ENCODE measurements at regions not wholly inside any gene's neighbourhood (a gene's known extent, or its start where the extent isn't known, plus 50 kb on each side); places are given as distances from the start of the nearest gene placed in this dataset.

- intact Hi-C loops (cut with micrococcal nuclease), result no loop called here
- Mint-ChIP-seq H3K27me3 (no peaks in the 10 kb centered on the region), H3K9me3 (ENCODE audit: insufficient read depth) (peaks cover 4% of the 10 kb centered on the region), H3K4me1 (no peaks in the 10 kb centered on the region), H3K4me3 (no peak overlapping the region), H3K27ac (no peak overlapping the region)
- Histone ChIP-seq H3K27me3 (replicated peaks in 1 of 4; ENCODE audit: control extremely low read depth in 1 of 4, control insufficient read depth in 3 of 4, insufficient read depth in 4 of 4, low read length in 3 of 4) (no peaks in the 10 kb centered on the region), H2AFZ (ENCODE audit: insufficient read depth, low read depth, low read length, poor library complexity, severe bottlenecking) (no peak overlapping the region), H3K9me3 (ENCODE audit: control extremely low read depth in 1 of 3, control insufficient read depth in 2 of 3, insufficient read depth in 1 of 3, low read length in 2 of 3) (peaks cover 1 to 9% (median 2%) of the 10 kb centered on the region in 3 donors), H3K4me1 (ENCODE audit: control insufficient read depth in 2 of 2, insufficient read depth in 2 of 2, low read length in 2 of 2) (no peaks in the 10 kb centered on the region), H3K27ac (ENCODE audit: low read length in 2 of 2) (no peak overlapping the region), H3K9ac (ENCODE audit: low read length) (no peak overlapping the region), H3K79me2 (ENCODE audit: control insufficient read depth, insufficient read depth, low read length) (no peaks in the 10 kb centered on the region), H3K4me2 (replicated peaks; ENCODE audit: low read depth, low read length, poor library complexity, severe bottlenecking) (no peak overlapping the region), H3K36me3 (replicated peaks in 1 of 2; ENCODE audit: control extremely low read depth in 1 of 2, control insufficient read depth in 1 of 2, extremely low read depth in 1 of 2, insufficient read depth in 2 of 2, low read length in 1 of 2) (no peaks in the 10 kb centered on the region), H3K4me3 (ENCODE audit: control extremely low read depth in 1 of 5, extremely low read depth in 1 of 5, insufficient read depth in 1 of 5, low read depth in 2 of 5, low read length in 4 of 5) (no peak overlapping the region), H4K20me1 (ENCODE audit: control insufficient read depth, insufficient read depth, low read length, poor library complexity, severe bottlenecking) (no peaks in the 10 kb centered on the region)
- POLR2A ChIA-PET, result no interaction called here
- DNase-seq, result no peak
- CTCF ChIA-PET, result no interaction called here
- TF ChIP-seq EZH2 (IDR thresholded peaks at IDR 0.05; ENCODE audit: borderline replicate concordance, insufficient read depth, low read depth, low read length, poor library complexity, severe bottlenecking) (no peak), CTCF (IDR thresholded peaks at IDR 0.05) (no peak)
- ATAC-seq (ENCODE audit: low read depth), result no peak
Observed at GRCh38 chr12:84016956-84017355, 895.6 kb downstream of the SLC6A15 start.

- intact Hi-C loops (cut with micrococcal nuclease), result no loop called here
- no peak overlapping the region for H3K9ac ChIP-seq (ENCODE audit: low read length)
- H4K20me1 ChIP-seq (ENCODE audit: control insufficient read depth, insufficient read depth, low read length, poor library complexity, severe bottlenecking), result no peaks in the 10 kb centered on the region
- H3K4me3 ChIP-seq (ENCODE audit: control extremely low read depth in 1 of 5, extremely low read depth in 1 of 5, insufficient read depth in 1 of 5, low read depth in 2 of 5, low read length in 4 of 5), result no peak overlapping the region
- H3K36me3 ChIP-seq (replicated peaks in 1 of 2; ENCODE audit: control extremely low read depth in 1 of 2, control insufficient read depth in 1 of 2, extremely low read depth in 1 of 2, insufficient read depth in 2 of 2, low read length in 1 of 2), result no peaks in the 10 kb centered on the region
- ATAC-seq (ENCODE audit: low read depth) (no peak), DNase-seq (no peak)
- ChIA-PET CTCF (no interaction called here), POLR2A (no interaction called here)
- H3K9me3 ChIP-seq (ENCODE audit: control extremely low read depth in 1 of 3, control insufficient read depth in 2 of 3, insufficient read depth in 1 of 3, low read length in 2 of 3), result peaks cover 0 to 1% (median 0%) of the 10 kb centered on the region in 3 donors
- H3K9me3 Mint-ChIP-seq (ENCODE audit: insufficient read depth), result peaks cover 4% of the 10 kb centered on the region
- no peaks in the 10 kb centered on the region for H3K4me1 ChIP-seq (ENCODE audit: control insufficient read depth in 2 of 2, insufficient read depth in 2 of 2, low read length in 2 of 2)
- no peaks in the 10 kb centered on the region for H3K27me3 ChIP-seq (replicated peaks in 1 of 4; ENCODE audit: control extremely low read depth in 1 of 4, control insufficient read depth in 3 of 4, insufficient read depth in 4 of 4, low read length in 3 of 4)
- no peaks in the 10 kb centered on the region for H3K4me1 Mint-ChIP-seq
- H3K27me3 Mint-ChIP-seq, result no peaks in the 10 kb centered on the region
- H3K4me3 Mint-ChIP-seq, result no peak overlapping the region
- no peak overlapping the region for H2AFZ ChIP-seq (ENCODE audit: insufficient read depth, low read depth, low read length, poor library complexity, severe bottlenecking)
- TF ChIP-seq CTCF (IDR thresholded peaks at IDR 0.05) (no peak), EZH2 (IDR thresholded peaks at IDR 0.05; ENCODE audit: borderline replicate concordance, insufficient read depth, low read depth, low read length, poor library complexity, severe bottlenecking) (no peak)
- no peaks in the 10 kb centered on the region for H3K79me2 ChIP-seq (ENCODE audit: control insufficient read depth, insufficient read depth, low read length)
- H3K27ac Mint-ChIP-seq, result no peak overlapping the region
- H3K4me2 ChIP-seq (replicated peaks; ENCODE audit: low read depth, low read length, poor library complexity, severe bottlenecking), result no peak overlapping the region
- H3K27ac ChIP-seq (ENCODE audit: low read length in 2 of 2), result no peak overlapping the region
Observed at GRCh38 chr12:83997423-83997822, 915.2 kb downstream of the SLC6A15 start.

All from B cell (primary cell).